HEK293 (cell line): ENCODE measurements at regions not wholly inside any gene's neighbourhood (a gene's known extent, or its start where the extent isn't known, plus 50 kb on each side); places are given as distances from the start of the nearest gene placed in this dataset.

Experiments
- CTCF ChIA-PET: fragments of 350-600 bp; formaldehyde crosslinking; extraction: SDS; loops from one replicate; lab custom pipeline; 2021; ENCODE audit warnings: antibody characterized with exemption; lab: Yijun Ruan, JAX
- POLR2A ChIA-PET: fragments of 300-600 bp; formaldehyde crosslinking; extraction: SDS; loops from one replicate; lab custom pipeline; 2020; ENCODE audit warnings: antibody characterized with exemption, inconsistent platforms; lab: Yijun Ruan, JAX
- H3K27ac ChIP-seq: fragments of 200-500 bp; sonication (Bioruptor generic); 2 replicates; pipeline ENCODE4 v1.5.1; 2014; ENCODE audit warnings: low read depth, low read length, control low read depth, inconsistent platforms; ENCODE audit errors: extremely low read depth
- H3K36me3 ChIP-seq, 2 experiments: fragments of 200-500 bp in 1 of 2; sonication (Bioruptor generic) in 1 of 2; 1 replicate in 1 of 2; 2 replicates in 1 of 2; pipeline ENCODE4 v1.5.1; 2014 to 2017; ENCODE audit warnings: inconsistent platforms in 2 of 2, low read length in 2 of 2; ENCODE audit not compliant: control insufficient read depth in 2 of 2, insufficient read depth in 1 of 2
- H3K4me1 ChIP-seq: fragments of 200-500 bp; sonication (Bioruptor generic); 2 replicates; pipeline ENCODE4 v1.5.1; 2014; ENCODE audit warnings: mild to moderate bottlenecking, low read length, inconsistent platforms; ENCODE audit not compliant: control insufficient read depth, insufficient read depth
- H3K4me3 ChIP-seq: 2 replicates; pipeline ENCODE4 v1.5.1; 2011; ENCODE audit warnings: low read depth, mild to moderate bottlenecking, control low read depth, low read length, moderate library complexity
- H3K9me3 ChIP-seq: fragments of 200-500 bp; sonication (Bioruptor generic); 2 replicates; pipeline ENCODE4 v1.5.1; 2014; ENCODE audit warnings: low read depth, low read length, inconsistent platforms; ENCODE audit not compliant: control insufficient read depth, insufficient read depth
- HOXC10 ChIP-seq: sonication (generic); formaldehyde crosslinking; IDR thresholded peaks from 2 replicates; pipeline ENCODE4 v1.8.1; 2023; ENCODE audit warnings: mild to moderate bottlenecking, missing genetic modification reagents
- SALL2 ChIP-seq: fragments of 450-650 bp; formaldehyde crosslinking; IDR thresholded peaks from 2 replicates; pipeline ENCODE4 v1.5.0; 2017; ENCODE audit warnings: missing biosample characterization, mild to moderate bottlenecking, missing genetic modification characterization, borderline replicate concordance
- ZBTB8A ChIP-seq: fragments of 450-650 bp; formaldehyde crosslinking; IDR thresholded peaks from 2 replicates; pipeline ENCODE4 v1.5.1; 2016; ENCODE audit warnings: missing biosample characterization, missing genetic modification characterization
- ZNF146 ChIP-seq: fragments of 450-650 bp; formaldehyde crosslinking; IDR thresholded peaks from 2 replicates; pipeline ENCODE4 v1.5.1; 2016; ENCODE audit warnings: missing biosample characterization, missing genetic modification characterization
- ZNF169 ChIP-seq: fragments of 450-650 bp; formaldehyde crosslinking; IDR thresholded peaks from 2 replicates; pipeline ENCODE4 v1.5.1; 2016; ENCODE audit warnings: missing biosample characterization, missing genetic modification characterization
- ZNF214 ChIP-seq: fragments of 450-650 bp; formaldehyde crosslinking; IDR thresholded peaks from 2 replicates; pipeline ENCODE4 v1.5.1; 2017; ENCODE audit warnings: missing biosample characterization, mild to moderate bottlenecking, missing genetic modification characterization, borderline replicate concordance
- ZNF366 ChIP-seq: fragments of 450-650 bp; formaldehyde crosslinking; conservative IDR thresholded peaks from 2 replicates; pipeline ENCODE4 v1.5.1; 2016; ENCODE audit warnings: missing biosample characterization, missing genetic modification characterization
- ZNF37A ChIP-seq: fragments of 450-650 bp; IDR thresholded peaks from 2 replicates; pipeline ENCODE4 v1.5.1; 2018; ENCODE audit warnings: missing biosample characterization, missing genetic modification characterization
- ZNF585B ChIP-seq: fragments of 450-650 bp; formaldehyde crosslinking; IDR thresholded peaks from 2 replicates; pipeline ENCODE4 v1.5.1; 2016; ENCODE audit warnings: missing biosample characterization, missing genetic modification characterization
- ZNF664 ChIP-seq: fragments of 450-650 bp; formaldehyde crosslinking; IDR thresholded peaks from 2 replicates; pipeline ENCODE4 v1.5.1; 2016; ENCODE audit warnings: missing biosample characterization, missing genetic modification characterization
- TF ChIP-seq, protein P1 (sequence below): fragments of 450-650 bp; IDR thresholded peaks from 2 replicates; pipeline ENCODE4 v1.5.1; 2018; ENCODE audit warnings: missing biosample characterization, missing genetic modification characterization
- TF ChIP-seq, protein P2 (sequence below): fragments of 450-650 bp; formaldehyde crosslinking; conservative IDR thresholded peaks from 2 replicates; pipeline ENCODE4 v1.5.1; 2016; ENCODE audit warnings: low read depth, missing biosample characterization, missing genetic modification characterization
- TF ChIP-seq, protein P3 (sequence below): fragments of 450-650 bp; formaldehyde crosslinking; IDR thresholded peaks from 2 replicates; pipeline ENCODE4 v1.5.1; 2016; ENCODE audit warnings: missing biosample characterization, missing genetic modification characterization
- TF ChIP-seq, protein P4 (sequence below): fragments of 450-650 bp; formaldehyde crosslinking; IDR thresholded peaks from 2 replicates; pipeline ENCODE4 v1.5.1; 2016; ENCODE audit warnings: missing biosample characterization, missing genetic modification characterization
- TF ChIP-seq, protein P5 (sequence below): fragments of 450-650 bp; formaldehyde crosslinking; IDR thresholded peaks from 2 replicates; pipeline ENCODE4; 2016; ENCODE audit warnings: missing biosample characterization, missing genetic modification characterization
- TF ChIP-seq, protein P6 (sequence below): fragments of 450-650 bp; formaldehyde crosslinking; IDR thresholded peaks from 2 replicates; pipeline ENCODE4 v1.5.1; 2016; ENCODE audit warnings: missing biosample characterization, missing genetic modification characterization, low read depth
- TF ChIP-seq, protein P7 (sequence below): IDR thresholded peaks from 2 replicates; pipeline ENCODE4 v1.6.1; 2011; ENCODE audit warnings: mild to moderate bottlenecking, low read depth, low read length, borderline replicate concordance
- TF ChIP-seq, protein P8 (sequence below): fragments of 450-650 bp; formaldehyde crosslinking; IDR thresholded peaks from 2 replicates; pipeline ENCODE4 v1.5.1; 2016; ENCODE audit warnings: missing biosample characterization, missing genetic modification characterization
- TF ChIP-seq, protein P9 (sequence below): fragments of 450-650 bp; formaldehyde crosslinking; IDR thresholded peaks from 2 replicates; pipeline ENCODE4 v1.5.1; 2017; ENCODE audit warnings: missing biosample characterization, missing genetic modification characterization

DNA sequence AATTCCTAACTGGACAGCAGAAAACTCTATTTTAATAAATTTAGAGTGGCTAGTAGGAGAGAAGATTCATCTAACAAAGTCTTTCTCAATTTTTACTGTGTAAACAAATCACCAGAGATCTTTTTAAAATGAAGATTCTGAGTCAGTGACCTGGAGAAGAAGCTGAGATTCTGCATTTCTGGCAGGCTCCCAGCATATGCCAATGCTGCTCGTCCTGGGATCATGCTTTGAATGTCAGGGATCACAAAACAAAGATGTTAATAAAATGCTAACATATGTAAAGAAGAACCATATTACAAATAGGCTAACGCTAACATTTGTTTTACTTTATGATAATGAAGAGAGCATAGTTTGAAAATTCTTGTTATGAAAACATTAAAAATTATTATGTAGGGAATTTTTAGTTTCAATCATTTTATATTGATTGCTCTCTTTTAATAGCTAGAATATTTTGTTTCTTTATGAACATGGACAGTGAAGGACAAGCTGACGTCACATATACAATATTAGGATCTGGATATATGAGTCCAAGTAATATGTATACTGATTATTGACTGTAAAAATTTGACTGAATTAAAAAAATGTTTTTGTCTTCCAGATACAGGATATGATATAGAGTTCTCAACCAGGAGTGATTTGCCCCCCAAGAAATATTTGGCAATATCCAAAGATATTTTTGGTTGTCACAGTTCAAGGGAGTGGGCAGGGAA lies 160.8 kb upstream of the GPR149 start:
- H3K9me3 ChIP-seq = no peaks in the 10 kb centered on the region
- H3K4me1 ChIP-seq = no peaks in the 10 kb centered on the region
- H3K27ac ChIP-seq = no peak overlapping the region
- H3K36me3 ChIP-seq = no peaks in the 10 kb centered on the region
- TF ChIP-seq ZNF585B (tag by site-specific recombination) (no peak), ZNF169 (tag by site-specific recombination) (no peak), SALL2 (tag by site-specific recombination) (no peak), ZNF214 (tag by site-specific recombination) (no peak), ZBTB8A (tag by site-specific recombination) (no peak), ZNF146 (tag by site-specific recombination) (no peak), ZNF37A (tag by site-specific recombination) (no peak), ZNF664 (tag by site-specific recombination) (no peak), ZNF366 (no peak), HOXC10 (CRISPR knock-in tag) (no peak)
- TF ChIP-seq, protein P1, sequence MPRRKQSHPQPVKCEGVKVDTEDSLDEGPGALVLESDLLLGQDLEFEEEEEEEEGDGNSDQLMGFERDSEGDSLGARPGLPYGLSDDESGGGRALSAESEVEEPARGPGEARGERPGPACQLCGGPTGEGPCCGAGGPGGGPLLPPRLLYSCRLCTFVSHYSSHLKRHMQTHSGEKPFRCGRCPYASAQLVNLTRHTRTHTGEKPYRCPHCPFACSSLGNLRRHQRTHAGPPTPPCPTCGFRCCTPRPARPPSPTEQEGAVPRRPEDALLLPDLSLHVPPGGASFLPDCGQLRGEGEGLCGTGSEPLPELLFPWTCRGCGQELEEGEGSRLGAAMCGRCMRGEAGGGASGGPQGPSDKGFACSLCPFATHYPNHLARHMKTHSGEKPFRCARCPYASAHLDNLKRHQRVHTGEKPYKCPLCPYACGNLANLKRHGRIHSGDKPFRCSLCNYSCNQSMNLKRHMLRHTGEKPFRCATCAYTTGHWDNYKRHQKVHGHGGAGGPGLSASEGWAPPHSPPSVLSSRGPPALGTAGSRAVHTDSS = no peak
- TF ChIP-seq, protein P2, sequence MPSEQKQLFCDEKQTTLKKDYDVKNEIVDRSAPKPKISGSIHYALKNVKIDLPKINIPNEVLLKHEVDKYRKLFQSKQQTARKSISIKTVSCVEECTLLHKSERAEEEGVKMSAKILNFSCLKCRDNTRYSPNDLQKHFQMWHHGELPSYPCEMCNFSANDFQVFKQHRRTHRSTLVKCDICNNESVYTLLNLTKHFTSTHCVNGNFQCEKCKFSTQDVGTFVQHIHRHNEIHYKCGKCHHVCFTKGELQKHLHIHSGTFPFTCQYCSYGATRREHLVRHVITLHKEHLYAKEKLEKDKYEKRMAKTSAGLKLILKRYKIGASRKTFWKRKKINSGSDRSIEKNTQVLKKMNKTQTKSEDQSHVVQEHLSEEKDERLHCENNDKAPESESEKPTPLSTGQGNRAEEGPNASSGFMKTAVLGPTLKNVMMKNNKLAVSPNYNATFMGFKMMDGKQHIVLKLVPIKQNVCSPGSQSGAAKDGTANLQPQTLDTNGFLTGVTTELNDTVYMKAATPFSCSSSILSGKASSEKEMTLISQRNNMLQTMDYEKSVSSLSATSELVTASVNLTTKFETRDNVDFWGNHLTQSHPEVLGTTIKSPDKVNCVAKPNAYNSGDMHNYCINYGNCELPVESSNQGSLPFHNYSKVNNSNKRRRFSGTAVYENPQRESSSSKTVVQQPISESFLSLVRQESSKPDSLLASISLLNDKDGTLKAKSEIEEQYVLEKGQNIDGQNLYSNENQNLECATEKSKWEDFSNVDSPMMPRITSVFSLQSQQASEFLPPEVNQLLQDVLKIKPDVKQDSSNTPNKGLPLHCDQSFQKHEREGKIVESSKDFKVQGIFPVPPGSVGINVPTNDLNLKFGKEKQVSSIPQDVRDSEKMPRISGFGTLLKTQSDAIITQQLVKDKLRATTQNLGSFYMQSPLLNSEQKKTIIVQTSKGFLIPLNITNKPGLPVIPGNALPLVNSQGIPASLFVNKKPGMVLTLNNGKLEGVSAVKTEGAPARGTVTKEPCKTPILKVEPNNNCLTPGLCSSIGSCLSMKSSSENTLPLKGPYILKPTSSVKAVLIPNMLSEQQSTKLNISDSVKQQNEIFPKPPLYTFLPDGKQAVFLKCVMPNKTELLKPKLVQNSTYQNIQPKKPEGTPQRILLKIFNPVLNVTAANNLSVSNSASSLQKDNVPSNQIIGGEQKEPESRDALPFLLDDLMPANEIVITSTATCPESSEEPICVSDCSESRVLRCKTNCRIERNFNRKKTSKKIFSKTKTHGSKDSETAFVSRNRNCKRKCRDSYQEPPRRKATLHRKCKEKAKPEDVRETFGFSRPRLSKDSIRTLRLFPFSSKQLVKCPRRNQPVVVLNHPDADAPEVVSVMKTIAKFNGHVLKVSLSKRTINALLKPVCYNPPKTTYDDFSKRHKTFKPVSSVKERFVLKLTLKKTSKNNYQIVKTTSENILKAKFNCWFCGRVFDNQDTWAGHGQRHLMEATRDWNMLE (tag by site-specific recombination) = no peak
- TF ChIP-seq, protein P3, sequence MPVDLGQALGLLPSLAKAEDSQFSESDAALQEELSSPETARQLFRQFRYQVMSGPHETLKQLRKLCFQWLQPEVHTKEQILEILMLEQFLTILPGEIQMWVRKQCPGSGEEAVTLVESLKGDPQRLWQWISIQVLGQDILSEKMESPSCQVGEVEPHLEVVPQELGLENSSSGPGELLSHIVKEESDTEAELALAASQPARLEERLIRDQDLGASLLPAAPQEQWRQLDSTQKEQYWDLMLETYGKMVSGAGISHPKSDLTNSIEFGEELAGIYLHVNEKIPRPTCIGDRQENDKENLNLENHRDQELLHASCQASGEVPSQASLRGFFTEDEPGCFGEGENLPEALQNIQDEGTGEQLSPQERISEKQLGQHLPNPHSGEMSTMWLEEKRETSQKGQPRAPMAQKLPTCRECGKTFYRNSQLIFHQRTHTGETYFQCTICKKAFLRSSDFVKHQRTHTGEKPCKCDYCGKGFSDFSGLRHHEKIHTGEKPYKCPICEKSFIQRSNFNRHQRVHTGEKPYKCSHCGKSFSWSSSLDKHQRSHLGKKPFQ (tag by site-specific recombination) = no peak
- TF ChIP-seq, protein P4, sequence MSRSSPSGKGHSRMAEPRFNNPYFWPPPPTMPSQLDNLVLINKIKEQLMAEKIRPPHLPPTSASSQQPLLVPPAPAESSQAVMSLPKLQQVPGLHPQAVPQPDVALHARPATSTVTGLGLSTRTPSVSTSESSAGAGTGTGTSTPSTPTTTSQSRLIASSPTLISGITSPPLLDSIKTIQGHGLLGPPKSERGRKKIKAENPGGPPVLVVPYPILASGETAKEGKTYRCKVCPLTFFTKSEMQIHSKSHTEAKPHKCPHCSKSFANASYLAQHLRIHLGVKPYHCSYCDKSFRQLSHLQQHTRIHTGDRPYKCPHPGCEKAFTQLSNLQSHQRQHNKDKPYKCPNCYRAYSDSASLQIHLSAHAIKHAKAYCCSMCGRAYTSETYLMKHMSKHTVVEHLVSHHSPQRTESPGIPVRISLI (tag by site-specific recombination) = no peak
- TF ChIP-seq, protein P5, sequence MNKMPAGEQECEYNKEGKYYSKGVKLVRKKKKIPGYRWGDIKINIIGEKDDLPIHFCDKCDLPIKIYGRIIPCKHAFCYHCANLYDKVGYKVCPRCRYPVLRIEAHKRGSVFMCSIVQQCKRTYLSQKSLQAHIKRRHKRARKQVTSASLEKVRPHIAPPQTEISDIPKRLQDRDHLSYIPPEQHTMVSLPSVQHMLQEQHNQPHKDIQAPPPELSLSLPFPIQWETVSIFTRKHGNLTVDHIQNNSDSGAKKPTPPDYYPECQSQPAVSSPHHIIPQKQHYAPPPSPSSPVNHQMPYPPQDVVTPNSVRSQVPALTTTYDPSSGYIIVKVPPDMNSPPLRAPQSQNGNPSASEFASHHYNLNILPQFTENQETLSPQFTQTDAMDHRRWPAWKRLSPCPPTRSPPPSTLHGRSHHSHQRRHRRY (tag by site-specific recombination) = no peak
- TF ChIP-seq, protein P6, sequence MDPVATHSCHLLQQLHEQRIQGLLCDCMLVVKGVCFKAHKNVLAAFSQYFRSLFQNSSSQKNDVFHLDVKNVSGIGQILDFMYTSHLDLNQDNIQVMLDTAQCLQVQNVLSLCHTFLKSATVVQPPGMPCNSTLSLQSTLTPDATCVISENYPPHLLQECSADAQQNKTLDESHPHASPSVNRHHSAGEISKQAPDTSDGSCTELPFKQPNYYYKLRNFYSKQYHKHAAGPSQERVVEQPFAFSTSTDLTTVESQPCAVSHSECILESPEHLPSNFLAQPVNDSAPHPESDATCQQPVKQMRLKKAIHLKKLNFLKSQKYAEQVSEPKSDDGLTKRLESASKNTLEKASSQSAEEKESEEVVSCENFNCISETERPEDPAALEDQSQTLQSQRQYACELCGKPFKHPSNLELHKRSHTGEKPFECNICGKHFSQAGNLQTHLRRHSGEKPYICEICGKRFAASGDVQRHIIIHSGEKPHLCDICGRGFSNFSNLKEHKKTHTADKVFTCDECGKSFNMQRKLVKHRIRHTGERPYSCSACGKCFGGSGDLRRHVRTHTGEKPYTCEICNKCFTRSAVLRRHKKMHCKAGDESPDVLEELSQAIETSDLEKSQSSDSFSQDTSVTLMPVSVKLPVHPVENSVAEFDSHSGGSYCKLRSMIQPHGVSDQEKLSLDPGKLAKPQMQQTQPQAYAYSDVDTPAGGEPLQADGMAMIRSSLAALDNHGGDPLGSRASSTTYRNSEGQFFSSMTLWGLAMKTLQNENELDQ = no peak
- TF ChIP-seq, protein P7, sequence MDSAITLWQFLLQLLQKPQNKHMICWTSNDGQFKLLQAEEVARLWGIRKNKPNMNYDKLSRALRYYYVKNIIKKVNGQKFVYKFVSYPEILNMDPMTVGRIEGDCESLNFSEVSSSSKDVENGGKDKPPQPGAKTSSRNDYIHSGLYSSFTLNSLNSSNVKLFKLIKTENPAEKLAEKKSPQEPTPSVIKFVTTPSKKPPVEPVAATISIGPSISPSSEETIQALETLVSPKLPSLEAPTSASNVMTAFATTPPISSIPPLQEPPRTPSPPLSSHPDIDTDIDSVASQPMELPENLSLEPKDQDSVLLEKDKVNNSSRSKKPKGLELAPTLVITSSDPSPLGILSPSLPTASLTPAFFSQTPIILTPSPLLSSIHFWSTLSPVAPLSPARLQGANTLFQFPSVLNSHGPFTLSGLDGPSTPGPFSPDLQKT = no peak
- TF ChIP-seq, protein P8, sequence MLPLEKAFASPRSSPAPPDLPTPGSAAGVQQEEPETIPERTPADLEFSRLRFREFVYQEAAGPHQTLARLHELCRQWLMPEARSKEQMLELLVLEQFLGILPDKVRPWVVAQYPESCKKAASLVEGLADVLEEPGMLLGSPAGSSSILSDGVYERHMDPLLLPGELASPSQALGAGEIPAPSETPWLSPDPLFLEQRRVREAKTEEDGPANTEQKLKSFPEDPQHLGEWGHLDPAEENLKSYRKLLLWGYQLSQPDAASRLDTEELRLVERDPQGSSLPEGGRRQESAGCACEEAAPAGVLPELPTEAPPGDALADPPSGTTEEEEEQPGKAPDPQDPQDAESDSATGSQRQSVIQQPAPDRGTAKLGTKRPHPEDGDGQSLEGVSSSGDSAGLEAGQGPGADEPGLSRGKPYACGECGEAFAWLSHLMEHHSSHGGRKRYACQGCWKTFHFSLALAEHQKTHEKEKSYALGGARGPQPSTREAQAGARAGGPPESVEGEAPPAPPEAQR = no peak
- TF ChIP-seq, protein P9, sequence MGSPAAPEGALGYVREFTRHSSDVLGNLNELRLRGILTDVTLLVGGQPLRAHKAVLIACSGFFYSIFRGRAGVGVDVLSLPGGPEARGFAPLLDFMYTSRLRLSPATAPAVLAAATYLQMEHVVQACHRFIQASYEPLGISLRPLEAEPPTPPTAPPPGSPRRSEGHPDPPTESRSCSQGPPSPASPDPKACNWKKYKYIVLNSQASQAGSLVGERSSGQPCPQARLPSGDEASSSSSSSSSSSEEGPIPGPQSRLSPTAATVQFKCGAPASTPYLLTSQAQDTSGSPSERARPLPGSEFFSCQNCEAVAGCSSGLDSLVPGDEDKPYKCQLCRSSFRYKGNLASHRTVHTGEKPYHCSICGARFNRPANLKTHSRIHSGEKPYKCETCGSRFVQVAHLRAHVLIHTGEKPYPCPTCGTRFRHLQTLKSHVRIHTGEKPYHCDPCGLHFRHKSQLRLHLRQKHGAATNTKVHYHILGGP (tag by site-specific recombination) = no peak
- CTCF ChIA-PET = interaction anchor here (0.7 kb wide), 1 partner anchor 701 kb away, joined by 3 read pairs; no protein-coding TSS in a partner anchor
- POLR2A ChIA-PET = no interaction called here
- no peak overlapping the region for H3K4me3 ChIP-seq
